Ascending aorta (tissue), 2 donors: ENCODE measurements at regions not wholly inside any gene's neighbourhood (a gene's known extent, or its start where the extent isn't known, plus 50 kb on each side); places are given as distances from the start of the nearest gene placed in this dataset.

Experiments used
- DNase-seq, 2 donors: peaks; one replicate each; pipeline ENCODE4 v3.0.0-alpha.2; 2019; ENCODE audit warnings: low spot score in 2 of 2
- H3K27ac ChIP-seq, 2 donors: fragments of 200-600 bp; sonication (generic); one replicate each; pipeline ENCODE4 v1.5.1; 2016 to 2017; ENCODE audit warnings: mild to moderate bottlenecking in 1 of 2
- H3K27me3 ChIP-seq: fragments of 200-600 bp; sonication (generic); one replicate; pipeline ENCODE4 v1.5.1; 2017
- H3K36me3 ChIP-seq, 2 donors: fragments of 200-600 bp; sonication (generic); one replicate each; pipeline ENCODE4 v1.5.1; 2016
- H3K4me1 ChIP-seq, 2 donors: fragments of 200-600 bp; sonication (generic); one replicate each; pipeline ENCODE4 v1.5.1; 2016 to 2017; ENCODE audit warnings: mild to moderate bottlenecking in 1 of 2
- H3K4me3 ChIP-seq, 2 donors: fragments of 200-600 bp; sonication (generic); one replicate each; pipeline ENCODE4 v1.5.1; 2016 to 2017; ENCODE audit warnings: mild to moderate bottlenecking in 1 of 2
- H3K9me3 ChIP-seq, 2 donors: fragments of 200-600 bp; sonication (generic); one replicate each; pipeline ENCODE4 v1.5.1; 2016
- intact Hi-C: fragments of 100-400 bp; cut with DNase I; formaldehyde crosslinking; loops from one replicate; pipeline ENCODE4 v1.15.1; 2023
- TF ChIP-seq, protein P1 (sequence below), 3 experiments: fragments of 200-600 bp in 2 of 3; fragments of 450-650 bp in 1 of 3; sonication (generic) in 2 of 3; IDR thresholded peaks; one replicate each; pipeline ENCODE4 v1.5.1; 2016 to 2019; ENCODE audit warnings: antibody characterized with exemption in 3 of 3, mild to moderate bottlenecking in 1 of 3, moderate library complexity in 1 of 3

DNA sequence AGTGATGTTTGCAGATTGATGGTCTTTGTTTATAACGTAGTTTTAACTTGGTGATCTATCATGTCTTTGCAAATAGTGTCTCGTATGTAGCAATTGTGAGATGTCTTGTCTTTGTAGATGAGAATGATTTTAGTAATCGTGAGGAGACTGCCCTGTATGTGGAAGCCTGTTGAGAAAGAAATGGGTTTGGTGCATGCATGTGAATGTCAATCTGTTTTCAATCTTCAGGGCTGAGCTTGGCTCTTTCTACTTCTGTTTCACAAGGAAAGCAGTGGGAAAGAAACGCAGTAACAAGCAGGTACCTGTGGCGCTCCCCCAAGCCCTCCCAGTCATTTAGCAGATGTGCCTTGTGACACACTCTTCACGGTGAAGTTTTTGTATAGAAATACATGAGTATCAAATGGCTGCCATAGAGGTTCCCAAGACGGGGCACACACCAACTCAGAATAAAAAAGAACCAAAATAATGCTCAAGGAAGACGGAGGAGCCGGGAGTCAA, 342.8 kb upstream of the DDHD1 start:
- Histone ChIP-seq H3K27me3 (no peaks in the 10 kb centered on the region), H3K4me1 (no peaks in the 10 kb centered on the region), H3K9me3 (peaks cover 0 to 6% of the 10 kb centered on the region in 2 donors), H3K36me3 (no peaks in the 10 kb centered on the region), H3K27ac (no peak overlapping the region), H3K4me3 (no peak overlapping the region)
- DNase-seq = no peak
- intact Hi-C loops = no loop called here
- TF ChIP-seq, protein P1, sequence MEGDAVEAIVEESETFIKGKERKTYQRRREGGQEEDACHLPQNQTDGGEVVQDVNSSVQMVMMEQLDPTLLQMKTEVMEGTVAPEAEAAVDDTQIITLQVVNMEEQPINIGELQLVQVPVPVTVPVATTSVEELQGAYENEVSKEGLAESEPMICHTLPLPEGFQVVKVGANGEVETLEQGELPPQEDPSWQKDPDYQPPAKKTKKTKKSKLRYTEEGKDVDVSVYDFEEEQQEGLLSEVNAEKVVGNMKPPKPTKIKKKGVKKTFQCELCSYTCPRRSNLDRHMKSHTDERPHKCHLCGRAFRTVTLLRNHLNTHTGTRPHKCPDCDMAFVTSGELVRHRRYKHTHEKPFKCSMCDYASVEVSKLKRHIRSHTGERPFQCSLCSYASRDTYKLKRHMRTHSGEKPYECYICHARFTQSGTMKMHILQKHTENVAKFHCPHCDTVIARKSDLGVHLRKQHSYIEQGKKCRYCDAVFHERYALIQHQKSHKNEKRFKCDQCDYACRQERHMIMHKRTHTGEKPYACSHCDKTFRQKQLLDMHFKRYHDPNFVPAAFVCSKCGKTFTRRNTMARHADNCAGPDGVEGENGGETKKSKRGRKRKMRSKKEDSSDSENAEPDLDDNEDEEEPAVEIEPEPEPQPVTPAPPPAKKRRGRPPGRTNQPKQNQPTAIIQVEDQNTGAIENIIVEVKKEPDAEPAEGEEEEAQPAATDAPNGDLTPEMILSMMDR (IDR thresholded peaks at IDR 0.05) = no peak

DNA sequence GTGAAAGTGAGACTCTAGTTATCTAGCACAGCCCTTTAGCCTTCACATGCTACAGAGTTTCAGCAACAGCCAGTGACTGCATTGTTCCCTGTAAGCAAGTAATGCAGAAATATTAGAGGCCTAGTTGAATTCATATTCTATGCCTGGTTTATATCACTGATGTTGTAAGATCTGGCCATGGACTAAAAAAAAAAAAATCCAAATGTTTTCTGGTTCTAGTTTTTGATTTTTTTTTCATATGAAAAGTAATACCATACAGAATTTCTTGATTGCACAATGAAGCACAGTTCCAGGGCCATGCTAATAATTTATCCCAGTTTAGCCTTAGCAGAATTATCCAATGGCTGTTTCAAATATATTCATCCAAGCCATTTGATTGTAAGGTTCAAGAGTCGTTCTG, 341.5 kb upstream of the DDHD1 start:
- DNase-seq = no peak
- Histone ChIP-seq H3K36me3 (no peaks in the 10 kb centered on the region), H3K27me3 (no peaks in the 10 kb centered on the region), H3K27ac (no peak overlapping the region), H3K4me3 (no peak overlapping the region), H3K9me3 (peaks cover 0 to 6% of the 10 kb centered on the region in 2 donors), H3K4me1 (no peaks in the 10 kb centered on the region)
- intact Hi-C loops = no loop called here
- TF ChIP-seq, protein P1 (IDR thresholded peaks at IDR 0.05) = no peak

DNA sequence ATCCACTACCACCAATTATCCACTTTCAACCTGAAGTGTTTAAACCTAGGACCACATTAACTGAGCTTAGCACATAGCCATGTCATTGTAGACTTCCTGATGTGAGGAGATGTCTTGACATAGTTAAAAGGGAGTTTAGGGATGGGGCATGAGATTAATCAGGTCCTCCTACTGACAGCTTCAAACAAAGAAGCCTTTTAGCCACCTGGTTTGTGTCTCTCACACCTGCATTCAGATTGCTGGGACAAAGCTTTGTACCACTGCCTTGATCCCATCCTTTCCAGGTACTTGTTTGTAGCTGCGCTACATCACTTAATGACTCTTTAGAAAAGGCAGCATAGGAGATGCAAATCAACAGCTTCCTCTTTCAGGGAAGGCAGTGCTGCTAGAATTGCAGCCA, 340.7 kb upstream of the DDHD1 start:
- peaks cover 0 to 6% of the 10 kb centered on the region in 2 donors for H3K9me3 ChIP-seq
- no peaks in the 10 kb centered on the region for H3K27me3 ChIP-seq
- no peaks in the 10 kb centered on the region for H3K4me1 ChIP-seq
- intact Hi-C loops = no loop called here
- no peak overlapping the region for H3K27ac ChIP-seq
- TF ChIP-seq, protein P1 (IDR thresholded peaks at IDR 0.05) = no peak
- DNase-seq = no peak
- H3K4me3 ChIP-seq = no peak overlapping the region
- H3K36me3 ChIP-seq = no peaks in the 10 kb centered on the region

DNA sequence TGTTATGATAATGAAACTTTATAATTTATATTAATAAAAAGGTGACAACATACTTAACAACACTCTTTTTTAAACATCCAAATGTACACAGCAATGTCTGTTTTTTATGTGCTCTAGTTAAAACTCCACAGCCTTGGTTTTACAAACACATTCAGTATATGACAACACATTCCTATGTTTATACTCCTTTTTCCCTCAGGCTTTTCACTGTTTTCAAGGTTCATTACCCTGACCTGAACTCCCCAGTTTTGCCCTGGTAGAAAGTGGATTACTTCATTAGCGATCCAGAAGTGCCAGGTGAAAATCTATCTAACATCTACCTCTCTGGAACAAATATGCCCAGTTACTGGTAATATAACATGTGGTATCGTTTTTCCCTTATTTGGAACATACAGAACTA, 340.2 kb upstream of the DDHD1 start:
- TF ChIP-seq, protein P1 (IDR thresholded peaks at IDR 0.05) = no peak
- Histone ChIP-seq H3K4me1 (no peaks in the 10 kb centered on the region), H3K4me3 (no peak overlapping the region), H3K9me3 (peaks cover 0 to under 1% of the 10 kb centered on the region in 2 donors), H3K27ac (no peak overlapping the region), H3K27me3 (no peaks in the 10 kb centered on the region), H3K36me3 (no peaks in the 10 kb centered on the region)
- DNase-seq = no peak
- intact Hi-C loops = no loop called here

DNA sequence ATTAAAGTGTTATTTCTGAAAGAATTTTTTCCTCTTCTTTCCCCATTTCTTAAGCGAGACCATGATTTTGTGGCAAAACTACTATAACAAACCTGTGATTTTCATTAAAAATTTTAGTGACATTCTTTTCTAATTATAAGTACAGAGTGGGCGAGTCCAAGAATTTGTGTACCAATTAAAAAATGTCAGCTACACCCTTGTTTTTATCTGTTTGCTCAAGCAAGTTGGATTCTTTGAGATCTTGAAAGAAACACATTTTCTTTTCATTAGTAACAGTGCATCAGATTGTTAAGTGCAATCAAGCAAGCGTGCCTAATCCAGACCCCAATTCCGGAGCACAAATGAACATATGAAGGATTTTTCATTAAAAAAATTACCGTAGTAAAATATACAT, 338.8 kb upstream of the DDHD1 start:
- Histone ChIP-seq H3K36me3 (no peaks in the 10 kb centered on the region), H3K4me1 (no peaks in the 10 kb centered on the region), H3K4me3 (no peak overlapping the region), H3K27ac (no peak overlapping the region), H3K9me3 (no peaks in the 10 kb centered on the region), H3K27me3 (no peaks in the 10 kb centered on the region)
- no peak for DNase-seq
- TF ChIP-seq, protein P1 (IDR thresholded peaks at IDR 0.05) = no peak
- intact Hi-C loops = no loop called here

DNA sequence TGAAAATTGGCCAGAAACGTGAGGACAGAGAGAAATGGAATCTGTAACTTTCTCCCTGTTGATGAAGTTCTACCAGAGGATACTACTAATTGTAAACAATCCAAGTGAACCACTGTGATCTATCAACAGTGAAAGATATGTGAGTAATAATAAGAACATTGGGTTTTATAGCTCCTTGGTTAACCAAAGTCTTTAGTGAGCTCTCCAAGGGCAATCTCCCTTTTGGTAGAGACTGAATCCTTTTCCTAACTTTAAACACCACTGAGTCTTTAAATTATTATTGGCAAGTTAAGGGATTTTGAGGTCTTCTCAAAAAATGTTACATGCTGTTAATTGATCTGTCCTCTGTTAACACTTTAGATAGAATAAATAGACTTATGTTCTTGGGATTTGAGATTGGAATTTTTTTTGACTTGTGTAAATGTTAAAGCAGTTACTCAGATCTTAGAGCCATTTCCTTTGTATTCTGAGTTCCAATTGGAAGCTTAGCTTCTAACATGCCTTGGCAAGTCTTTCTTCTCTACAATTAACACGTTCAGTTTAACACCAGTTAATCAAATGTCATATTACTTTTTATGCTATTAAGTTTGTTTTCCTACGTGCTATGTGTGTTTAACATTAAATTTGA, 338.2 kb upstream of the DDHD1 start:
- Histone ChIP-seq H3K4me3 (no peak overlapping the region), H3K36me3 (no peaks in the 10 kb centered on the region), H3K27me3 (no peaks in the 10 kb centered on the region), H3K27ac (no peak overlapping the region), H3K4me1 (no peaks in the 10 kb centered on the region), H3K9me3 (no peaks in the 10 kb centered on the region)
- no peak for DNase-seq
- intact Hi-C loops = no loop called here
- TF ChIP-seq, protein P1 (IDR thresholded peaks at IDR 0.05) = no peak
